Progenitor cell of endocrine pancreas (in vitro differentiated cells): ENCODE measurements at regions not wholly inside any gene's neighbourhood (a gene's known extent, or its start where the extent isn't known, plus 50 kb on each side); places are given as distances from the start of the nearest gene placed in this dataset.

Source experiments
- DNase-seq: peaks from one replicate; pipeline ENCODE4 v3.0.0; 2021; ENCODE audit warnings: low spot score; ENCODE audit not compliant: unreplicated experiment
- H3K27ac Mint-ChIP-seq: 2 replicates; pipeline ENCODE4 v1.8.0; 2021; ENCODE audit warnings: mild to moderate bottlenecking, moderate library complexity, mixed read lengths
- H3K27me3 Mint-ChIP-seq: 2 replicates; pipeline ENCODE4 v1.8.0; 2021; ENCODE audit warnings: mixed read lengths
- H3K36me3 Mint-ChIP-seq: 2 replicates; pipeline ENCODE4 v1.8.0; 2022; ENCODE audit warnings: mixed read lengths; ENCODE audit not compliant: insufficient read depth
- H3K4me1 Mint-ChIP-seq: 2 replicates; pipeline ENCODE4 v1.8.0; 2021; ENCODE audit warnings: low read depth, mixed read lengths
- H3K4me3 Mint-ChIP-seq: 2 replicates; pipeline ENCODE4 v1.8.0; 2021; ENCODE audit warnings: low read depth, mild to moderate bottlenecking, moderate library complexity, mixed read lengths
- H3K9me3 Mint-ChIP-seq: 2 replicates; pipeline ENCODE4 v1.8.0; 2021; ENCODE audit warnings: low read depth, mixed read lengths
- CTCF ChIP-seq: fragments of 200-600 bp; sonication (generic); IDR thresholded peaks from one replicate; pipeline ENCODE4 v1.5.0; 2021; ENCODE audit warnings: antibody characterized with exemption, mild to moderate bottlenecking; ENCODE audit not compliant: unreplicated experiment

DNA sequence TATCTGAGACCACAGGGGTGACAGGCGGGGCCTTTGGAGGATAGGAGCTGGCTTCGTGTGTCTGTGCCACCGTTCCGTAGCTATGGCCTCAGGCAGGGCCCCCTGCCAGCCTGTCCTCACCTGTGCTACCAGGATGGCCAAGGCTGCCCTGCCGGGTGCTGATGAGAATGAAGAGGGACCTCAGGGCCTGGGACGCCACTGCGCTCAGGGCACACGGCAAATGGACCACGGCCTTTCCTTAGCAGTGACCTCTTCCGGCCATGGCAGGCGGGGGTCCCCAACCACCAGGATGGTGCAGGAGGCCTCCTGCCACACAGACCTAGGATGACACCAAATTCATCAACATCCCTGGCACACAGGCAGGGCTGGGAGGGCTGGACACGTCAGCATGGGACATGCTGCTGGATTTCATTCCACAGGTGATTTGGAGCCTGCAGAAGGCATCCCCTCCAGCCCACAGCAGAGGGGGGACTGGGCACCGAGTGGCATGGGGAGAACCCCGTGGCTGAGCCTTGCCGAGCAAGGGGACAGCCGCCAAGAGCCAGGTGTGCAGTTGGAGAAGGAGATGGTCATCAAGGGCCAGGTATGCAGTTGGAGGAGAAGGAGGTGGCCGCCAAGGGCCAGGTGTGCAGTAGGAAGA is 1321.0 kb downstream of the BRD1 start:
- peaks cover 51% of the 10 kb centered on the region for H3K27me3 Mint-ChIP-seq
- H3K9me3 Mint-ChIP-seq = no peaks in the 10 kb centered on the region
- H3K4me3 Mint-ChIP-seq = no peak overlapping the region
- H3K4me1 Mint-ChIP-seq = peaks cover 2% of the 10 kb centered on the region
- no peaks in the 10 kb centered on the region for H3K36me3 Mint-ChIP-seq
- TF ChIP-seq CTCF = no peak
- DNase-seq = no peak
- no peak overlapping the region for H3K27ac Mint-ChIP-seq

DNA sequence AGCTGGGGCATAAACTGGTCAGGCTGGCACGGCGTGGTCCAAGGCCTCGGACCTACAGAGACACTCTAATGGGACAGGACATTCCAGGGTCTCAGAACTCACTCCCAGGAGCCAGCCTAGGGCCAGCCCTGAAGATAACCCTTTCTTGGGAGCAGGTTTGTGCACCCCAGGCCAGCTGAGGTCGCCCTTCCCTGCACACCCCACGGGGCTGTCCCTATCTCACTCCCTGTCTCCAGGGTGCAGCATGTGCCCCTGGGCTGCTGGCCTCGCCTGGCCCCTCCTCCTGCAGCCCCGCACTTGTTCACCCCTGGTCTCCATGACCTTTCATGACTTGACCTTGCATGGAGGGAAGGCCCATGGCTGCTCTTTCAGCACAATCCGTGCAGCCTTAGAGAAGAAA is 1321.8 kb downstream of the BRD1 start:
- H3K9me3 Mint-ChIP-seq = no peaks in the 10 kb centered on the region
- peaks cover 2% of the 10 kb centered on the region for H3K4me1 Mint-ChIP-seq
- no peaks in the 10 kb centered on the region for H3K36me3 Mint-ChIP-seq
- no peak for TF ChIP-seq CTCF
- peaks cover 47% of the 10 kb centered on the region for H3K27me3 Mint-ChIP-seq
- no peak overlapping the region for H3K4me3 Mint-ChIP-seq
- DNase-seq = no peak
- H3K27ac Mint-ChIP-seq = no peak overlapping the region

DNA sequence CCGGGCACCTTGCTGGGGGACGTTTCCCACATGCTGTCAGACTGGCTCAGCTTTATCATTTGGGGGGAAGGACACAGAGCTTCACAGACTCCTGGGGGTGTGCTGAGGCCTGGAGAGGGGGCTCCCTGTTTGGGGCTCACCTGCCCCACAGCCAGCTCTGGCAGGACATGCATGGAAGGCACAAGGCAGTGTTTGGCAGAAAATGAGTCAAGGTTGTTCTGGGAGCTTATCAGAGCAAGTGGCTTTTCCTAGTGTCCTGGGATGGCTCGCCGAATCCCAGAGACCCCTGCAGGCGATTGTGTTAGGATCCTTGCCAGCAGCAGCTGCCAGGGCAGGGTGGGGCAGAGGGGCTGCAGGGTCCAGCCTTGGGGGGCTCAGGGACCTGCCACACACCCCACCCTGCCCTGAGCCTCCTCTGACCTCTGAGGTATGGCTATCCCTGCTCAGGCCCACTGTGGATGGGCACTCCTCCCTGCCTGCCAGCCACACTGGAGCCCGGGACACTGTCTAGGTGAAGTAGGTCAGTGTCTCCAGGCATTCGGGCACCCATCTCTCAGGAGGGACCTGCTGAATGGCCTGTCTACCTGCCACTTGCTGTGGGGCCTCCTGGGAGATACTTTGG is 1323.0 kb downstream of the BRD1 start:
- Mint-ChIP-seq H3K4me3 (no peak overlapping the region), H3K27ac (no peak overlapping the region), H3K36me3 (no peaks in the 10 kb centered on the region), H3K4me1 (peaks cover 8% of the 10 kb centered on the region), H3K27me3 (peaks cover 49% of the 10 kb centered on the region), H3K9me3 (no peaks in the 10 kb centered on the region)
- TF ChIP-seq CTCF = no peak
- no peak for DNase-seq

DNA sequence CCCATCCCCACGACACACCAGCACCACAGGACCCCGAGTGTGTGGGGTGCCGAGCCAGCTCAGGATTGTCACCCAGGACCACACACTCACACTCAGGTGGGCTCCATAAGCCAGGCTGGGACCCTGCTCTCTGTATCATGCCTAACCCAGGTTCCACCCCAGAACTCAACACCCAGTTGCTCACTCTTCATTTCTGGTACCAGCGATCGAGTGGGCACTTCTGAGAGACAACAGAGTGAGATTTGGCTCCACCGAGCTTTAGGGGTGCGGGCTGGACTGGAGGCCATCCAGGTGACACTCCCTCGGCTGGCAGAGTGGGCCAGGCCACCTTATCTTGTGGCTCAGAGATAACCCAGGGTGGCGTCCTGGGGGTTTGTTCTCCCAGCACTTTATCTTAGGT is 1323.8 kb downstream of the BRD1 start:
- DNase-seq = no peak
- Mint-ChIP-seq H3K9me3 (no peaks in the 10 kb centered on the region), H3K4me1 (peaks cover 8% of the 10 kb centered on the region)

DNA sequence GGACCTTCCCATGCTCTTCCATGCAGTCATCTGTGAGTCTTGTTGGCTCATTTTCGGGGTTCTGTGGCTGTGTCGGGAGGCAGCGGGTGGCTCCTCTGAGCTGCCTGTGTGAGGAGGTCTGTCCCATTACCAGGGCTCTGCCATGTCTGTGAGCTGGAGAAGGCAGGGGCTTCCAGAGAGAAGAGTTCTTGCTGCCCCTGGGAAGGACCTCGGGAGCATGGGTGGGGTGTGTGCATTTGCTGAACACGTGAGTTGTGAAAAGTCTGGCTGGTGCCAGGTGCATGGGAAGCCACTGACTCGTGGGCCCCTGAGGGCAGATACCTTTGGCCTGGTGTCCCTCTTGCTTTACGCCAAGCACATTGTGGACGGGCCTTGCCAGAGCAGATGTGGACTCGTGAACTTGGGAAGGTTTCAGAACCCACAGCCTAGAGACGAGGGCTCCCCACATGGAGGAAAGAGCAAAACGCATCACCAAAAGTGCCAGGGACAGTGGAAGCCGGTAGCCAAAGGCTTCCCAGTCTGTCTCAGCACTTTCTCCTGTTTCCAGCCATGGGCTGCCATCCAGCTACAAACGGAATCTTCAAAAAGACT is 1324.5 kb downstream of the BRD1 start:
- Mint-ChIP-seq H3K9me3 (no peaks in the 10 kb centered on the region), H3K27me3 (peaks cover 51% of the 10 kb centered on the region), H3K36me3 (no peaks in the 10 kb centered on the region), H3K4me1 (peaks cover 8% of the 10 kb centered on the region), H3K27ac (no peak overlapping the region), H3K4me3 (no peak overlapping the region)
- DNase-seq = no peak
- no peak for TF ChIP-seq CTCF

More for the DNA sequence above, 1323.8 kb downstream of the BRD1 start:
- Mint-ChIP-seq H3K36me3 (no peaks in the 10 kb centered on the region), H3K27ac (no peak overlapping the region), H3K27me3 (peaks cover 49% of the 10 kb centered on the region), H3K4me3 (no peak overlapping the region)
- no peak for TF ChIP-seq CTCF
